Astrocyte (in vitro differentiated cells and primary cell): ENCODE measurements at regions not wholly inside any gene's neighbourhood (a gene's known extent, or its start where the extent isn't known, plus 50 kb on each side); places are given as distances from the start of the nearest gene placed in this dataset.

Experiments used
- CTCF ChIP-seq: IDR thresholded peaks from 2 replicates; pipeline ENCODE4 v1.5.1; 2011; ENCODE audit warnings: low read depth, mild to moderate bottlenecking, inconsistent platforms, low read length, moderate library complexity; ENCODE audit not compliant: insufficient read depth
- EZH2 ChIP-seq: IDR thresholded peaks from 2 replicates; pipeline ENCODE4 v1.6.1; 2012; ENCODE audit warnings: mild to moderate bottlenecking, low read length, inconsistent platforms; ENCODE audit not compliant: insufficient read depth

DNA sequence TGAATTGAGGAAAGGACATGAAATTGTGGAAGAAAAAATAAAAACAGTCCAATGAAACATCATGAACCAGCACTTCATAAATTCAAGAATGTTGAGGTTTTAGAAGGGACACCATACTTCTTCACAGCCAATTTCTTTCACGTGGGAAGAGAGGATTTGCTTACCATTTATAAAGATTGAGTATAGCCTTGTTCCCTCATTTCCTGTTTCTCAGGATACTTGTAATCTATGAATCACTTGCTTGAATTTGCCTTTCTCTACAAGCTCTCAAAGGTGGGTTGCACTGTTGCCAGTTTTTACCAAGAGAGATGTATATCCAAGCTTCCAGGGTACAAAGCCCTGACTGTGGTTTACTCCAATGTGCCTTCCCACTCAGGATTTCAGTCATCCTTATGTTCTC is 116.1 kb downstream of the DUSP6 start:
- TF ChIP-seq CTCF, result no peak
- no peak for TF ChIP-seq EZH2
